ENCODE measurements at regions not wholly inside any gene's neighbourhood (a gene's known extent, or its start where the extent isn't known, plus 50 kb on each side); places are given as distances from the start of the nearest gene placed in this dataset.

- H3K27ac ChIP-seq, result peak overlapping the region; percentile 96
Observed at GRCh38 chr14:65334765-65335410, 77.6 kb upstream of the FUT8 start.

GRCh38 chr14:65335411-65335947 lies 77.1 kb upstream of the FUT8 start:
- Histone ChIP-seq H3K27ac (peak overlapping the region; percentile 96), H3K9me3 (ENCODE audit: low read depth, low read length) (no peaks in the 10 kb centered on the region; the same call in 1 of the 2 replicates), H3K4me3 (peak overlapping the region; percentile 66; the same call in 1 of the 2 replicates), H3K36me3 (ENCODE audit: insufficient read depth, low read length) (no peaks in the 10 kb centered on the region), H3K9ac (ENCODE audit: insufficient read length) (peak overlapping the region; percentile 62)
- DNase-seq (ENCODE audit: low read depth, low spot score), result no peak
- TF ChIP-seq POLR2AphosphoS5 (IDR thresholded peaks at IDR 0.05; ENCODE audit: borderline replicate concordance, low read depth, low read length) (no peak), EZH2 (IDR thresholded peaks at IDR 0.05) (no peak), FOXP2 (optimal IDR thresholded peaks at IDR 0.05; ENCODE audit: control extremely low read depth, extremely low read length, insufficient read depth) (no peak)

More at GRCh38 chr14:65334765-65335410, 77.6 kb upstream of the FUT8 start:
- Histone ChIP-seq H3K36me3 (ENCODE audit: insufficient read depth, low read length) (no peaks in the 10 kb centered on the region), H3K9me3 (ENCODE audit: low read depth, low read length) (no peaks in the 10 kb centered on the region; the same call in 1 of the 2 replicates), H3K4me3 (peak overlapping the region; percentile 66), H3K9ac (ENCODE audit: insufficient read length) (peak overlapping the region; percentile 62)
- no peak for DNase-seq (ENCODE audit: low read depth, low spot score)
- TF ChIP-seq POLR2AphosphoS5 (IDR thresholded peaks at IDR 0.05; ENCODE audit: borderline replicate concordance, low read depth, low read length), result no peak
- peak; percentile 4 for TF ChIP-seq FOXP2 (optimal IDR thresholded peaks at IDR 0.05; ENCODE audit: control extremely low read depth, extremely low read length, insufficient read depth)

GRCh38 chr14:65336191-65336591 lies 76.3 kb upstream of the FUT8 start:
- Histone ChIP-seq H3K9me3 (ENCODE audit: low read depth, low read length) (no peaks in the 10 kb centered on the region; the same call in 1 of the 2 replicates), H3K27ac (peak overlapping the region; percentile 96), H3K9ac (ENCODE audit: insufficient read length) (peak overlapping the region; percentile 37), H3K36me3 (ENCODE audit: insufficient read depth, low read length) (no peaks in the 10 kb centered on the region), H3K4me3 (no peak overlapping the region)
- TF ChIP-seq EZH2 (IDR thresholded peaks at IDR 0.05) (no peak), POLR2AphosphoS5 (IDR thresholded peaks at IDR 0.05; ENCODE audit: borderline replicate concordance, low read depth, low read length) (no peak), FOXP2 (optimal IDR thresholded peaks at IDR 0.05; ENCODE audit: control extremely low read depth, extremely low read length, insufficient read depth) (no peak)
- no peak for DNase-seq (ENCODE audit: low read depth, low spot score)

- TF ChIP-seq FOXP2 (optimal IDR thresholded peaks at IDR 0.05; ENCODE audit: control extremely low read depth, extremely low read length, insufficient read depth) (no peak), POLR2AphosphoS5 (IDR thresholded peaks at IDR 0.05; ENCODE audit: borderline replicate concordance, low read depth, low read length) (no peak), EZH2 (IDR thresholded peaks at IDR 0.05) (no peak)
- no peaks in the 10 kb centered on the region for H3K36me3 ChIP-seq (ENCODE audit: insufficient read depth, low read length)
- no peak for DNase-seq (ENCODE audit: low read depth, low spot score)
- no peak overlapping the region for H3K27ac ChIP-seq
- H3K4me3 ChIP-seq, result no peak overlapping the region
- H3K9me3 ChIP-seq (ENCODE audit: low read depth, low read length), result no peaks in the 10 kb centered on the region
- H3K9ac ChIP-seq (ENCODE audit: insufficient read length), result no peak overlapping the region
Observed at GRCh38 chr14:65339866-65340265, 72.7 kb upstream of the FUT8 start.

- H3K9me3 ChIP-seq (ENCODE audit: low read depth, low read length), result no peaks in the 10 kb centered on the region
- H3K4me3 ChIP-seq, result no peak overlapping the region
- H3K9ac ChIP-seq (ENCODE audit: insufficient read length), result no peak overlapping the region
- H3K27ac ChIP-seq, result no peak overlapping the region
- TF ChIP-seq FOXP2 (optimal IDR thresholded peaks at IDR 0.05; ENCODE audit: control extremely low read depth, extremely low read length, insufficient read depth), result no peak
- no peak for TF ChIP-seq POLR2AphosphoS5 (IDR thresholded peaks at IDR 0.05; ENCODE audit: borderline replicate concordance, low read depth, low read length)
- no peak for TF ChIP-seq EZH2 (IDR thresholded peaks at IDR 0.05)
- H3K36me3 ChIP-seq (ENCODE audit: insufficient read depth, low read length), result no peaks in the 10 kb centered on the region
- DNase-seq (ENCODE audit: low read depth, low spot score), result no peak
Observed at GRCh38 chr14:65344011-65344410, 68.5 kb upstream of the FUT8 start.

- H3K4me3 ChIP-seq, result 0 out of 2 replicates have a peak overlapping the region, but pooled peaks have one; percentile 10
- no peaks in the 10 kb centered on the region for H3K36me3 ChIP-seq (ENCODE audit: insufficient read depth, low read length)
- DNase-seq (ENCODE audit: low read depth, low spot score), result no peak
- H3K9me3 ChIP-seq (ENCODE audit: low read depth, low read length), result no peaks in the 10 kb centered on the region
- peak overlapping the region; percentile 74 for H3K27ac ChIP-seq
- no peak overlapping the region for H3K9ac ChIP-seq (ENCODE audit: insufficient read length)
- TF ChIP-seq POLR2AphosphoS5 (IDR thresholded peaks at IDR 0.05; ENCODE audit: borderline replicate concordance, low read depth, low read length) (no peak), EZH2 (IDR thresholded peaks at IDR 0.05) (no peak), FOXP2 (optimal IDR thresholded peaks at IDR 0.05; ENCODE audit: control extremely low read depth, extremely low read length, insufficient read depth) (no peak)
Observed at GRCh38 chr14:65345266-65345665, 67.3 kb upstream of the FUT8 start.

GRCh38 chr14:65346474-65346873 lies 66.1 kb upstream of the FUT8 start:
- peak overlapping the region; percentile 42 for H3K9ac ChIP-seq (ENCODE audit: insufficient read length)
- H3K9me3 ChIP-seq (ENCODE audit: low read depth, low read length), result no peaks in the 10 kb centered on the region
- peak overlapping the region; percentile 5; the same call in 1 of the 2 replicates for H3K4me3 ChIP-seq
- peak overlapping the region; percentile 40 for H3K27ac ChIP-seq
- DNase-seq (ENCODE audit: low read depth, low spot score), result no peak
- H3K36me3 ChIP-seq (ENCODE audit: insufficient read depth, low read length), result no peaks in the 10 kb centered on the region
- no peak for TF ChIP-seq EZH2 (IDR thresholded peaks at IDR 0.05)
- TF ChIP-seq FOXP2 (optimal IDR thresholded peaks at IDR 0.05; ENCODE audit: control extremely low read depth, extremely low read length, insufficient read depth), result no peak
- TF ChIP-seq POLR2AphosphoS5 (IDR thresholded peaks at IDR 0.05; ENCODE audit: borderline replicate concordance, low read depth, low read length), result no peak

GRCh38 chr14:65346895-65347294 lies 65.6 kb upstream of the FUT8 start:
- H3K9ac ChIP-seq (ENCODE audit: insufficient read length), result peak overlapping the region; percentile 42
- H3K4me3 ChIP-seq, result peak overlapping the region; percentile 5; the same call in 1 of the 2 replicates
- peak overlapping the region; percentile 40 for H3K27ac ChIP-seq
- H3K9me3 ChIP-seq (ENCODE audit: low read depth, low read length), result no peaks in the 10 kb centered on the region
- TF ChIP-seq POLR2AphosphoS5 (IDR thresholded peaks at IDR 0.05; ENCODE audit: borderline replicate concordance, low read depth, low read length) (no peak), FOXP2 (optimal IDR thresholded peaks at IDR 0.05; ENCODE audit: control extremely low read depth, extremely low read length, insufficient read depth) (no peak), EZH2 (IDR thresholded peaks at IDR 0.05) (no peak)
- H3K36me3 ChIP-seq (ENCODE audit: insufficient read depth, low read length), result no peaks in the 10 kb centered on the region
- no peak for DNase-seq (ENCODE audit: low read depth, low spot score)
